Left ventricle myocardium superior (tissue), 1 donor: ENCODE measurements at regions not wholly inside any gene's neighbourhood (a gene's known extent, or its start where the extent isn't known, plus 50 kb on each side); places are given as distances from the start of the nearest gene placed in this dataset.
"Not testable (repeated sequence)": the region's sequence is repeated elsewhere in the genome, so short reads cannot be mapped to it uniquely, and the experiment has no call there.

Source experiments
- ATAC-seq: fragments of 200-7000 bp; cut with Tn5 transposase; one replicate; pipeline ENCODE4 v1.9.1; 2020; ENCODE audit warnings: mild to moderate bottlenecking, moderate library complexity
- DNase-seq: peaks from one replicate; pipeline ENCODE4 v3.0.0-alpha.2; 2020
- intact Hi-C: fragments of 100-400 bp; cut with micrococcal nuclease; formaldehyde crosslinking; loops from one replicate; pipeline ENCODE4 v1.11.0; 2022
- donor health status: DM: no; HTN: yes; CAD: no; lungs with severe emphysema.

DNA sequence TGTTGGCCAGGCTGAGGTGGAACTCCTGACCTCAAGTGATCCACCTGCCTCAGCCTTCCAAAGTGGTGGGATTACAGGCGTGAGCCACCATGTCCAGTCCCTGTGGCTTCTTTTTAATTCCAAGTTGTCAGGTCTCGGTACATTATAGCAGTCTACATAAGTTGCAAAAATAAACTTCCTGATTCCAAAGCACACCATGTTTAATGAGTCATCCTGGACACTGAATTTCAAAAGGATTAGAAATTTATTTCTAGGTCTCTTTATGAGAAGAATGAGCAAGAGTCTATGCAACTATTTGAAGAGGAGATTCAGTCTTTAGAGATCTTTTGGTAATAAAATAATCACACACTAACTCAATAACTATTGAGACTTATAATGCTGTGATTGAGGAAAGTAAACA, 63.9 kb upstream of the MCHR2 start:
- intact Hi-C loops: no loop called here
- DNase-seq: no peak
- ATAC-seq: no peak

DNA sequence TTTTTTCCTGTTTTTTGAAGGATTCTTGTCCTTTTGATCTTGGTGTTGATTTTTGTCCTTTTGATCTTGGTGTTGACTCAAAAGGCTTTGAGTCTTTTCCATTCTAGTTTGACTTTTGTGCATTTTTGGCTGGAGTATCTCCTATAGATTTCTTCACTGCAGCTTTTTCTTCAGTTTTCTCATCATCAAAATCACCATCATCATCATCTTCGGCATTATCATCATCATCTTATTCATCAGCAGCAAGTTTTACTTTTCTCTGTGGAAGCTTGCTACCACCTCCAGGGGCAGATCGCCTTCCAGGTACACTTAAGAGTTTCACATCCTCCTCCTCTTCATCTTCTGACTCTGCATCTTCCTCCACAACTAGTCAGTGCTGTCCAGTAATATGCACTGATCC, 56.5 kb upstream of the MCHR2 start:
- no peak for DNase-seq
- intact Hi-C loops: no loop called here
- ATAC-seq: no peak

DNA sequence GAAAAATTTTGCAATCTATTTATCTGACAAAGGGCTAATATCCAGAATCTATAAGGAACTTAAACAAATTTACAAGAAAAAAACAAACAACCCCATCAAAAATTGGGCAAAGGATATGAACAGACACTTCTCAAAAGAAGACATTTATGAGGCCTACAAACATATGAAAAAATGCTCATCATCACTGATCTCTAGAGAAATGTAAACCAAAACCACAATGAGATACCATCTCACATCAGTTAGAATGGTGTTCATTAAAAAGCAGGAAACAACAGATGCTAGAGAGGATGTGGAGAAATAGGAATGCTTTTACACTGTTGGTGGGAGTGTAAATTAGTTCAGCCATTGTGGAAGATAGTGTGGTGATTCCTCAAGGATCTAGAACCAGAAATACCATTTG, 49.9 kb upstream of the MCHR2 start:
- intact Hi-C loops, ATAC-seq: not testable (repeated sequence)

More for the DNA sequence above, 49.9 kb upstream of the MCHR2 start:
- not testable (repeated sequence) for DNase-seq
